H9 (cell line): ENCODE measurements at regions not wholly inside any gene's neighbourhood (a gene's known extent, or its start where the extent isn't known, plus 50 kb on each side); places are given as distances from the start of the nearest gene placed in this dataset.

ENCODE experiments used
- DNase-seq: peaks from one replicate; pipeline ENCODE4 v3.0.0-alpha.2; 2017
- H2AFZ ChIP-seq: one replicate; pipeline ENCODE4 v1.6.1; 2013; ENCODE audit warnings: mild to moderate bottlenecking, low read length, control low read depth, moderate library complexity
- H2AK5ac ChIP-seq: 2 replicates; pipeline ENCODE4 v1.6.1; 2013; ENCODE audit warnings: low read length, control low read depth, mixed read lengths; ENCODE audit not compliant: insufficient read length
- H2BK120ac ChIP-seq: one replicate; pipeline ENCODE4 v1.6.1; 2013; ENCODE audit warnings: low read depth, mild to moderate bottlenecking, low read length, control low read depth, inconsistent platforms; ENCODE audit not compliant: poor library complexity, severe bottlenecking
- H2BK12ac ChIP-seq: 2 replicates; pipeline ENCODE4 v1.6.1; 2013; ENCODE audit warnings: low read length, control low read depth, mixed read lengths, low read depth; ENCODE audit not compliant: insufficient read length
- H2BK15ac ChIP-seq: 2 replicates; pipeline ENCODE4 v1.6.1; 2013; ENCODE audit warnings: low read depth, low read length, control low read depth
- H2BK20ac ChIP-seq: one replicate; pipeline ENCODE4 v1.6.1; 2013; ENCODE audit warnings: low read depth, mild to moderate bottlenecking, low read length, control low read depth, inconsistent platforms; ENCODE audit not compliant: poor library complexity, severe bottlenecking
- H2BK5ac ChIP-seq: 2 replicates; pipeline ENCODE4 v1.6.1; 2013; ENCODE audit warnings: low read length, control low read depth, mixed read lengths; ENCODE audit not compliant: insufficient read length
- H3K14ac ChIP-seq: 2 replicates; pipeline ENCODE4 v1.6.1; 2013; ENCODE audit warnings: low read length, control low read depth; ENCODE audit not compliant: insufficient read depth
- H3K18ac ChIP-seq: 2 replicates; pipeline ENCODE4 v1.6.1; 2013; ENCODE audit warnings: low read depth, mild to moderate bottlenecking, mixed read lengths, low read length, control low read depth; ENCODE audit not compliant: insufficient read length
- H3K23ac ChIP-seq: 2 replicates; pipeline ENCODE4 v1.6.1; 2013; ENCODE audit warnings: low read length, control low read depth, mixed read lengths, low read depth; ENCODE audit not compliant: insufficient read length
- H3K23me2 ChIP-seq: 2 replicates; pipeline ENCODE4 v1.6.1; 2013; ENCODE audit warnings: low read depth, mild to moderate bottlenecking, mixed read lengths, low read length, control low read depth; ENCODE audit not compliant: insufficient read length, poor library complexity, severe bottlenecking
- H3K27ac ChIP-seq: 2 replicates; pipeline ENCODE4 v1.5.1; 2013; ENCODE audit warnings: low read length, control low read depth, mixed read lengths, low read depth; ENCODE audit not compliant: insufficient read length
- H3K27me3 ChIP-seq: 2 replicates; pipeline ENCODE4 v1.6.1; 2013; ENCODE audit warnings: low read length, control low read depth, inconsistent platforms; ENCODE audit not compliant: insufficient read depth
- H3K4ac ChIP-seq: 2 replicates; pipeline ENCODE4 v1.6.1; 2013; ENCODE audit warnings: low read depth, mild to moderate bottlenecking, control low read depth, inconsistent platforms, low read length, moderate library complexity
- H3K4me1 ChIP-seq: 2 replicates; pipeline ENCODE4 v1.6.1; 2013; ENCODE audit warnings: low read length, control low read depth, inconsistent platforms; ENCODE audit not compliant: insufficient read depth
- H3K4me2 ChIP-seq: 2 replicates; pipeline ENCODE4 v1.6.1; 2013; ENCODE audit warnings: low read length, control low read depth, mixed read lengths; ENCODE audit not compliant: insufficient read length, insufficient read depth
- H3K56ac ChIP-seq: 2 replicates; pipeline ENCODE4 v1.6.1; 2013; ENCODE audit warnings: low read depth, mild to moderate bottlenecking, mixed read lengths, low read length, control low read depth; ENCODE audit not compliant: insufficient read length
- H3K79me1 ChIP-seq: 2 replicates; pipeline ENCODE4 v1.6.1; 2013; ENCODE audit warnings: low read depth, mild to moderate bottlenecking, moderate library complexity, low read length, control low read depth, inconsistent platforms; ENCODE audit not compliant: insufficient read depth, poor library complexity, severe bottlenecking
- H3K79me2 ChIP-seq: 2 replicates; pipeline ENCODE4 v1.6.1; 2013; ENCODE audit warnings: low read length, control low read depth, inconsistent platforms; ENCODE audit not compliant: insufficient read depth
- H3K9ac ChIP-seq: 2 replicates; pipeline ENCODE4 v1.6.1; 2013; ENCODE audit warnings: low read length, control low read depth, mixed read lengths; ENCODE audit not compliant: insufficient read length; ENCODE audit errors: extremely low read depth
- H3K9me3 ChIP-seq: one replicate; pipeline ENCODE4 v1.6.1; 2013; ENCODE audit warnings: low read depth, low read length, inconsistent platforms; ENCODE audit not compliant: control insufficient read depth
- H3T11ph ChIP-seq: one replicate; pipeline ENCODE4 v1.6.1; 2013; ENCODE audit warnings: mild to moderate bottlenecking, low read length, control low read depth, inconsistent platforms
- H4K20me1 ChIP-seq: one replicate; pipeline ENCODE4 v1.6.1; 2013; ENCODE audit not compliant: control insufficient read depth, insufficient read length, insufficient read depth
- H4K5ac ChIP-seq: 2 replicates; pipeline ENCODE4 v1.6.1; 2013; ENCODE audit warnings: low read depth, mild to moderate bottlenecking, mixed read lengths, low read length, control low read depth; ENCODE audit not compliant: insufficient read length
- H4K8ac ChIP-seq: replicated peaks from 2 replicates; pipeline ENCODE4 v1.6.1; 2013; ENCODE audit warnings: low read length, control low read depth, mixed read lengths, low read depth; ENCODE audit not compliant: insufficient read length
- H4K91ac ChIP-seq: 2 replicates; pipeline ENCODE4 v1.6.1; 2013; ENCODE audit warnings: low read depth, mild to moderate bottlenecking, moderate library complexity, mixed read lengths, low read length, control low read depth; ENCODE audit not compliant: insufficient read length
- H3K27ac Mint-ChIP-seq, 3 experiments: 2 replicates in 2 of 3; 3 replicates in 1 of 3; pipeline ENCODE4 v1.8.0; 2020 to 2021; ENCODE audit warnings: mixed read lengths in 3 of 3, mild to moderate bottlenecking in 1 of 3, moderate library complexity in 1 of 3
- H3K27me3 Mint-ChIP-seq: 2 replicates; pipeline ENCODE4 v1.8.0; 2021; ENCODE audit warnings: low read depth, mild to moderate bottlenecking, moderate library complexity, mixed read lengths
- H3K36me3 Mint-ChIP-seq, 3 experiments: 2 replicates in 2 of 3; 3 replicates in 1 of 3; pipeline ENCODE4 v1.8.0; 2020 to 2021; ENCODE audit warnings: low read depth in 3 of 3, mixed read lengths in 3 of 3; ENCODE audit not compliant: insufficient read depth in 1 of 3
- H3K4me1 Mint-ChIP-seq, 2 experiments: 2 replicates each; pipeline ENCODE4 v1.8.0; 2020; ENCODE audit warnings: mixed read lengths in 2 of 2
- H3K4me3 Mint-ChIP-seq, 2 experiments: 2 replicates in 1 of 2; 3 replicates in 1 of 2; pipeline ENCODE4 v1.8.0; 2020 to 2021; ENCODE audit warnings: mild to moderate bottlenecking in 2 of 2, mixed read lengths in 2 of 2, moderate library complexity in 1 of 2
- H3K9me3 Mint-ChIP-seq, 2 experiments: 2 replicates in 1 of 2; 3 replicates in 1 of 2; pipeline ENCODE4 v1.8.0; 2020; ENCODE audit warnings: mild to moderate bottlenecking in 2 of 2, mixed read lengths in 2 of 2, moderate library complexity in 1 of 2
- CTCF ChIP-seq: fragments of 200-600 bp; sonication (generic); conservative IDR thresholded peaks from 3 replicates; pipeline ENCODE4 v1.8.0; 2021; ENCODE audit warnings: antibody characterized with exemption, mild to moderate bottlenecking
- WGBS: extraction: QIAGEN DNeasy Blood & Tissue Kit; methylation state at CpG from one replicate; pipeline ENCODE4 v1.1.7; 2013; ENCODE audit warnings: missing lambda C conversion rate, low lambda C conversion rate, mixed read lengths; ENCODE audit not compliant: insufficient read length; ENCODE audit errors: extremely low coverage; 5-methylcytosine and 5-hydroxymethylcytosine counted together

GRCh38 chr6:158255275-158255988, 56.8 kb upstream of the TULP4 start:
- no peak overlapping the region for H2AFZ ChIP-seq
- H3T11ph ChIP-seq: no peak overlapping the region
- H4K91ac ChIP-seq: no peak overlapping the region
- no peak overlapping the region for H3K4me2 ChIP-seq
- no peak overlapping the region for H3K4ac ChIP-seq
- H3K79me1 ChIP-seq: peaks cover 11% of the 10 kb centered on the region
- H4K8ac ChIP-seq: no peak overlapping the region
- no peak overlapping the region for H3K56ac ChIP-seq
- Mint-ChIP-seq H3K4me3 (no peak overlapping the region), H3K27me3 (no peaks in the 10 kb centered on the region), H3K36me3 (peaks cover 0 to 4% (median 4%) of the 10 kb centered on the region in 3 experiments; a peak in 6 of 7 replicates), H3K9me3 (peaks cover 0 to under 1% of the 10 kb centered on the region in 2 experiments; a peak in 1 of 5 replicates), H3K4me1 (peaks cover 11 to 18% of the 10 kb centered on the region in 2 experiments), H3K27ac (peak overlapping the region in 1 of 3 experiments; percentile 91; a peak in 2 of 7 replicates)
- no peak overlapping the region for H3K27ac ChIP-seq
- H2AK5ac ChIP-seq: no peak overlapping the region
- H3K79me2 ChIP-seq: peaks cover 12% of the 10 kb centered on the region; the same call in 1 of the 2 replicates
- no peak for DNase-seq
- H3K18ac ChIP-seq: no peak overlapping the region
- no peaks in the 10 kb centered on the region for H3K9me3 ChIP-seq
- no peak overlapping the region for H2BK120ac ChIP-seq
- no peaks in the 10 kb centered on the region for H4K20me1 ChIP-seq
- no peak overlapping the region for H4K5ac ChIP-seq
- no CpG with 5 or more reads among the region's 4 CpGs for WGBS
- no peak overlapping the region for H2BK15ac ChIP-seq
- no peak overlapping the region for H3K23ac ChIP-seq
- H2BK20ac ChIP-seq: no peak overlapping the region
- no peak overlapping the region for H2BK12ac ChIP-seq
- H3K27me3 ChIP-seq: no peaks in the 10 kb centered on the region
- H3K4me1 ChIP-seq: no peaks in the 10 kb centered on the region
- H3K14ac ChIP-seq: no peak overlapping the region
- no peaks in the 10 kb centered on the region for H3K23me2 ChIP-seq
- no peak for TF ChIP-seq CTCF
- H3K9ac ChIP-seq: no peak overlapping the region
- no peak overlapping the region for H2BK5ac ChIP-seq
